SU-DHL-6 (cell line): ENCODE measurements at regions not wholly inside any gene's neighbourhood (a gene's known extent, or its start where the extent isn't known, plus 50 kb on each side); places are given as distances from the start of the nearest gene placed in this dataset.

Experiments used
- CTCF ChIP-seq: fragments of 200-600 bp; sonication (generic); IDR thresholded peaks from one replicate; pipeline ENCODE4 v1.5.1; 2017; ENCODE audit warnings: antibody characterized with exemption, mild to moderate bottlenecking, low read length, moderate library complexity; ENCODE audit not compliant: insufficient read depth, poor library complexity, severe bottlenecking
- EZH2phosphoT487 ChIP-seq: fragments of 200-600 bp; sonication (generic), shearing (Covaris generic); conservative IDR thresholded peaks from 2 replicates; pipeline ENCODE4 v1.6.1; 2018; ENCODE audit warnings: mild to moderate bottlenecking, antibody characterized with exemption, low read length, moderate library complexity, mixed read lengths

- TF ChIP-seq CTCF: no peak
- no peak for TF ChIP-seq EZH2phosphoT487
Measured at GRCh38 chr12:115386946-115387345, 703.0 kb upstream of the TBX3 start.
